Spleen (tissue), 7 donors: ENCODE measurements at regions not wholly inside any gene's neighbourhood (a gene's known extent, or its start where the extent isn't known, plus 50 kb on each side); places are given as distances from the start of the nearest gene placed in this dataset.

Source experiments
- CTCF ChIP-seq, 11 experiments: fragments of 200-600 bp in 7 of 11; fragments of 450-650 bp in 4 of 11; sonication (generic) in 4 of 11; IDR thresholded peaks in 8 of 11; conservative IDR thresholded peaks in 3 of 11; 1 replicate in 7 of 11; 2 replicates in 4 of 11; pipeline versions ENCODE4 v1.4.0 to v1.8.0; 2016 to 2021; ENCODE audit warnings: antibody characterized with exemption in 11 of 11, inconsistent platforms in 4 of 11, mild to moderate bottlenecking in 1 of 11
- POLR2A ChIP-seq, 3 donors: fragments of 450-650 bp; IDR thresholded peaks; one replicate each; pipeline ENCODE4 v1.5.1; 2017; ENCODE audit warnings: antibody characterized with exemption in 3 of 3, mild to moderate bottlenecking in 1 of 3
- POLR2AphosphoS5 ChIP-seq, 3 donors: sonication (generic); formaldehyde crosslinking; IDR thresholded peaks; one replicate each; pipeline ENCODE4 v1.5.1; 2017; ENCODE audit warnings: antibody characterized with exemption in 3 of 3
- donor health status: DM: no; HTN: no; CAD: no; lungs with moderate emphysema.
- donor health status: DM: no; HTN: no; CAD: no.
- donor health status: DM: no; HTN: no; CAD: no.

GRCh38 chr17:36827081-36827480 lies 110.2 kb upstream of the LHX1 start:
- no peak for TF ChIP-seq CTCF (IDR thresholded peaks at IDR 0.05 in 8 of 11, conservative IDR thresholded peaks at IDR 0.05 in 3 of 11)
- no peak for TF ChIP-seq POLR2A (IDR thresholded peaks at IDR 0.05)
- TF ChIP-seq POLR2AphosphoS5 (IDR thresholded peaks at IDR 0.05) = no peak
